ENCODE measurements at regions not wholly inside any gene's neighbourhood (a gene's known extent, or its start where the extent isn't known, plus 50 kb on each side); places are given as distances from the start of the nearest gene placed in this dataset.
"Not testable (repeated sequence)": the region's sequence is repeated elsewhere in the genome, so short reads cannot be mapped to it uniquely, and the experiment has no call there.

DNA sequence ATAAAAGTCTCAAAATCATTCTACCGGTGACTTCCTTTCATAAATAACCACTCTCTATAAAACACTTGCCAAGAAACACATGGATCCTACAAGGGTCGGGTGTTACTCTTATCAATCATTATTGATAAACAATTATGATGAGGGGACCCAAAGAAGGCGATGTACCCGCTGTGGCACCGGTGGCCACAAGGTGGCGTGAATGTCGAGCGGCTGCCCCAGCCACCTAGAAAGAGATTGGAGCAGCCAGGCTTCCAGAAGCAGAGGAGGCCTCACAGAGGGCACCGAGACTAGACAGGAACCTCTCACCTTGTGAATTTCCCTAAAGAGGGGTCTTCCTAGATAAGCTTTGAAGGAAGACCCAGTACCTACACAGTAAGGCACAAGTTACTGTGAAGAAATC is 80.5 kb upstream of the GOLGA6L6 start:
- H4K8ac ChIP-seq (ENCODE audit: low read depth, low read length); H4K5ac ChIP-seq (ENCODE audit: low read length); H2BK120ac ChIP-seq (ENCODE audit: low read depth, low read length): not testable (repeated sequence)

DNA sequence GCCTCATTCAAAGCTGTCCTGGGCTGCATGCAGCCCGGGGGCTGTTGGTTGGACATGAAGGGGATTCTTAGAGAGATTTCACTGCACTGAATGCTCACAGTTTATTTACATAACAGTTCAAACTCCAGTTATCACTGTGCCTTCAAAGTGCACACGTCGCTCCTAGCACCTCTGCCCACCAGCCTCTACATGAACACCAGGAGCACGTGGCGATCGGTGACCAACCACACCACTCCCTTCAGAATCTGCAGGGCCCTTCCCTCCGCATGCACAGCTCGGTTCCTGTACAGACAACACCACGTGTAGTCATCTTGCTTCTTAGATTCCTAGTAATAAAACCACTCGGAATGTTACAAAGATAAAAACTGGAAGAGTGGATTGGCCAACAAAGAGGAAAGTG is 72.9 kb upstream of the GOLGA6L6 start:
- H2BK15ac ChIP-seq (replicated peaks; ENCODE audit: low read depth); H3K9ac ChIP-seq (ENCODE audit: low read length); H3K36me3 ChIP-seq (ENCODE audit: control insufficient read depth, insufficient read depth, low read length); H3K56ac ChIP-seq (ENCODE audit: low read length); H2BK120ac ChIP-seq (ENCODE audit: low read depth, low read length); H4K5ac ChIP-seq (ENCODE audit: low read length); H2AK5ac ChIP-seq (ENCODE audit: low read length); H3K4me3 ChIP-seq (ENCODE audit: low read length); H3K27me3 ChIP-seq (ENCODE audit: insufficient read depth, low read length, poor library complexity); H3K4me1 ChIP-seq (ENCODE audit: control insufficient read depth, low read depth, low read length); H4K8ac ChIP-seq (ENCODE audit: low read depth, low read length); DNase-seq; H3K79me2 ChIP-seq (ENCODE audit: control insufficient read depth, insufficient read depth, low read length); H2BK5ac ChIP-seq (ENCODE audit: low read length); H3K23ac ChIP-seq (ENCODE audit: low read length); H3K79me1 ChIP-seq (ENCODE audit: low read length); H3K4ac ChIP-seq (ENCODE audit: low read depth, low read length); H3K27ac ChIP-seq (ENCODE audit: low read depth, low read length); H3K4me2 ChIP-seq (ENCODE audit: low read length); H3K18ac ChIP-seq (ENCODE audit: low read length): not testable (repeated sequence)
- WGBS (ENCODE audit: extremely low coverage, insufficient coverage, low lambda C conversion rate) = no CpG with 5 or more reads among the region's 10 CpGs

More for the DNA sequence above, 80.5 kb upstream of the GOLGA6L6 start:
- WGBS (ENCODE audit: extremely low coverage, insufficient coverage, low lambda C conversion rate) = no CpG with 5 or more reads among the region's 9 CpGs
- not testable (repeated sequence) for H3K4ac ChIP-seq (ENCODE audit: low read depth, low read length); H3K27ac ChIP-seq (ENCODE audit: low read depth, low read length); H3K79me2 ChIP-seq (ENCODE audit: control insufficient read depth, insufficient read depth, low read length); H3K23ac ChIP-seq (ENCODE audit: low read length); DNase-seq; H3K9ac ChIP-seq (ENCODE audit: low read length); H2BK15ac ChIP-seq (replicated peaks; ENCODE audit: low read depth); H3K27me3 ChIP-seq (ENCODE audit: insufficient read depth, low read length, poor library complexity); H3K36me3 ChIP-seq (ENCODE audit: control insufficient read depth, insufficient read depth, low read length); H3K4me1 ChIP-seq (ENCODE audit: control insufficient read depth, low read depth, low read length); H3K4me2 ChIP-seq (ENCODE audit: low read length); H3K79me1 ChIP-seq (ENCODE audit: low read length); H3K4me3 ChIP-seq (ENCODE audit: low read length); H3K56ac ChIP-seq (ENCODE audit: low read length); H3K18ac ChIP-seq (ENCODE audit: low read length); H2AK5ac ChIP-seq (ENCODE audit: low read length); H2BK5ac ChIP-seq (ENCODE audit: low read length)

DNA sequence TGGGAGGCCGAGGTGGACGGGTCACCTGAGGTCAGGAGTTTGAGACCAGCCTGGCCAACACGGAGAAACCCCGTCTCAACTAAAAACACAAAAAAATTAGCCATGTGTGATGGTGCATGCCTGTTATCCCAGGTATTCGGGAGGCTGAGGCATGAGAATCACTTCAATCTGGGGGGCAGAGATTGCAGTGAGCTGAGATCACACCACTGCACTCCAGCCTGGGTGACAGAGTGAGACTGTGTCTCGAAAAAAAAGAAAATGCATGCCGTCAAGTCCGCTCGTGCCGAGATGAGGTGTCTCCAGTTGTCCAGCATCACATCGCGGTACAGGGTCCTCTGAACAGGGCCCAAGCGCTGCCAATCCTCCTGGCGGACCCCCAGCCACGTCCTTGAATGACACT is 71.2 kb upstream of the GOLGA6L6 start:
- not testable (repeated sequence) for H4K8ac ChIP-seq (ENCODE audit: low read depth, low read length); H3K23ac ChIP-seq (ENCODE audit: low read length); H2BK15ac ChIP-seq (replicated peaks; ENCODE audit: low read depth); H3K4me3 ChIP-seq (ENCODE audit: low read length); H3K4ac ChIP-seq (ENCODE audit: low read depth, low read length); H3K56ac ChIP-seq (ENCODE audit: low read length); H3K36me3 ChIP-seq (ENCODE audit: control insufficient read depth, insufficient read depth, low read length); H3K18ac ChIP-seq (ENCODE audit: low read length); H2AK5ac ChIP-seq (ENCODE audit: low read length); DNase-seq; H2BK5ac ChIP-seq (ENCODE audit: low read length); H3K4me1 ChIP-seq (ENCODE audit: control insufficient read depth, low read depth, low read length); H3K9ac ChIP-seq (ENCODE audit: low read length); H4K5ac ChIP-seq (ENCODE audit: low read length); H3K79me2 ChIP-seq (ENCODE audit: control insufficient read depth, insufficient read depth, low read length); H2BK120ac ChIP-seq (ENCODE audit: low read depth, low read length); H3K79me1 ChIP-seq (ENCODE audit: low read length); H3K27me3 ChIP-seq (ENCODE audit: insufficient read depth, low read length, poor library complexity); H3K27ac ChIP-seq (ENCODE audit: low read depth, low read length); H3K4me2 ChIP-seq (ENCODE audit: low read length)
- no CpG with 5 or more reads among the region's 15 CpGs for WGBS (ENCODE audit: extremely low coverage, insufficient coverage, low lambda C conversion rate)

- not testable (repeated sequence) for H2BK15ac ChIP-seq (replicated peaks; ENCODE audit: low read depth); H3K79me2 ChIP-seq (ENCODE audit: control insufficient read depth, insufficient read depth, low read length); H4K5ac ChIP-seq (ENCODE audit: low read length); H3K79me1 ChIP-seq (ENCODE audit: low read length); H3K4me3 ChIP-seq (ENCODE audit: low read length); H3K56ac ChIP-seq (ENCODE audit: low read length); H2BK120ac ChIP-seq (ENCODE audit: low read depth, low read length); H2BK5ac ChIP-seq (ENCODE audit: low read length); H2AK5ac ChIP-seq (ENCODE audit: low read length); H4K8ac ChIP-seq (ENCODE audit: low read depth, low read length); H3K36me3 ChIP-seq (ENCODE audit: control insufficient read depth, insufficient read depth, low read length); H3K27ac ChIP-seq (ENCODE audit: low read depth, low read length); DNase-seq; H3K18ac ChIP-seq (ENCODE audit: low read length); H3K23ac ChIP-seq (ENCODE audit: low read length); H3K4ac ChIP-seq (ENCODE audit: low read depth, low read length); H3K4me1 ChIP-seq (ENCODE audit: control insufficient read depth, low read depth, low read length); H3K27me3 ChIP-seq (ENCODE audit: insufficient read depth, low read length, poor library complexity); H3K9ac ChIP-seq (ENCODE audit: low read length); H3K4me2 ChIP-seq (ENCODE audit: low read length)
- WGBS (ENCODE audit: extremely low coverage, insufficient coverage, low lambda C conversion rate) = no CpG with 5 or more reads among the region's 9 CpGs
Measured at GRCh38 chr15:20612356-20612755, 70.8 kb upstream of the GOLGA6L6 start.

GRCh38 chr15:20611667-20612290 is 70.2 kb upstream of the GOLGA6L6 start:
- WGBS (ENCODE audit: extremely low coverage, insufficient coverage, low lambda C conversion rate) = no CpG with 5 or more reads among the region's 11 CpGs

DNA sequence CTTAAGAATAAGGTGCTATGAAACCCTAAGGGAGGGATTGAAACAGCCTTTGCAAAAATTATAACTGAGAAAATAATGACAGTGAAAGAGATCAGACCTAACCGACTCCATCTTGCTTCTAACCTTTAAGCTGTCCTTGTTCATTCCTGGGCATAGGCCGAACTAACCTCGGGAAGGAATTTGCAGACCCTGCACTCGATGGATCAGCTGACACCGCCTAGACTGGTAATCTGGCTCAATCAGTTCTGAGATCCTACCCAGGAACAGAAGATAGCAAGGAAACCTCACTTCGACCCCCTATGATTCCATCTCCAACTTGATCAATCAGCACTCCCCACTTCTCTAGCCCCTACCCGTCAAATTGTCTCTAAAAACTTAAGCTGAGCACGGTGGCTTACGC is 66.6 kb upstream of the GOLGA6L6 start:
- H3K56ac ChIP-seq (ENCODE audit: low read length); H4K8ac ChIP-seq (ENCODE audit: low read depth, low read length); H3K4me1 ChIP-seq (ENCODE audit: control insufficient read depth, low read depth, low read length); H3K79me1 ChIP-seq (ENCODE audit: low read length); H3K36me3 ChIP-seq (ENCODE audit: control insufficient read depth, insufficient read depth, low read length); H3K4me3 ChIP-seq (ENCODE audit: low read length); H3K27ac ChIP-seq (ENCODE audit: low read depth, low read length); H3K4ac ChIP-seq (ENCODE audit: low read depth, low read length); H3K79me2 ChIP-seq (ENCODE audit: control insufficient read depth, insufficient read depth, low read length); H2AK5ac ChIP-seq (ENCODE audit: low read length); H3K9ac ChIP-seq (ENCODE audit: low read length); H2BK120ac ChIP-seq (ENCODE audit: low read depth, low read length); H4K5ac ChIP-seq (ENCODE audit: low read length); H2BK15ac ChIP-seq (replicated peaks; ENCODE audit: low read depth); H3K23ac ChIP-seq (ENCODE audit: low read length); H3K18ac ChIP-seq (ENCODE audit: low read length); H3K27me3 ChIP-seq (ENCODE audit: insufficient read depth, low read length, poor library complexity); DNase-seq; H3K4me2 ChIP-seq (ENCODE audit: low read length); H2BK5ac ChIP-seq (ENCODE audit: low read length): not testable (repeated sequence)
- no CpG with 5 or more reads among the region's 9 CpGs for WGBS (ENCODE audit: extremely low coverage, insufficient coverage, low lambda C conversion rate)

More at GRCh38 chr15:20611667-20612290, 70.2 kb upstream of the GOLGA6L6 start:
- not testable (repeated sequence) for H3K79me1 ChIP-seq (ENCODE audit: low read length); H3K79me2 ChIP-seq (ENCODE audit: control insufficient read depth, insufficient read depth, low read length); H2BK15ac ChIP-seq (replicated peaks; ENCODE audit: low read depth); H3K4me1 ChIP-seq (ENCODE audit: control insufficient read depth, low read depth, low read length); H2BK5ac ChIP-seq (ENCODE audit: low read length); H3K9ac ChIP-seq (ENCODE audit: low read length); H3K36me3 ChIP-seq (ENCODE audit: control insufficient read depth, insufficient read depth, low read length); DNase-seq; H3K56ac ChIP-seq (ENCODE audit: low read length); H4K5ac ChIP-seq (ENCODE audit: low read length); H3K27ac ChIP-seq (ENCODE audit: low read depth, low read length); H4K8ac ChIP-seq (ENCODE audit: low read depth, low read length); H2BK120ac ChIP-seq (ENCODE audit: low read depth, low read length); H2AK5ac ChIP-seq (ENCODE audit: low read length); H3K27me3 ChIP-seq (ENCODE audit: insufficient read depth, low read length, poor library complexity); H3K18ac ChIP-seq (ENCODE audit: low read length); H3K4ac ChIP-seq (ENCODE audit: low read depth, low read length); H3K23ac ChIP-seq (ENCODE audit: low read length); H3K4me3 ChIP-seq (ENCODE audit: low read length); H3K4me2 ChIP-seq (ENCODE audit: low read length)

Data from mesendoderm (in vitro differentiated cells).